ENCODE measurements at regions not wholly inside any gene's neighbourhood (a gene's known extent, or its start where the extent isn't known, plus 50 kb on each side); places are given as distances from the start of the nearest gene placed in this dataset.

GRCh38 chr12:97292588-97292987, 170.0 kb upstream of the RMST start:
- intact Hi-C loops (cut with micrococcal nuclease) = no loop called here
- H3K4me3 ChIP-seq = no peak overlapping the region
- H3K27me3 ChIP-seq (ENCODE audit: low read depth) = no peaks in the 10 kb centered on the region
- no peak overlapping the region for H3K27ac ChIP-seq (replicated peaks)
- H3K4me1 ChIP-seq = no peaks in the 10 kb centered on the region
- TF ChIP-seq, protein P1, sequence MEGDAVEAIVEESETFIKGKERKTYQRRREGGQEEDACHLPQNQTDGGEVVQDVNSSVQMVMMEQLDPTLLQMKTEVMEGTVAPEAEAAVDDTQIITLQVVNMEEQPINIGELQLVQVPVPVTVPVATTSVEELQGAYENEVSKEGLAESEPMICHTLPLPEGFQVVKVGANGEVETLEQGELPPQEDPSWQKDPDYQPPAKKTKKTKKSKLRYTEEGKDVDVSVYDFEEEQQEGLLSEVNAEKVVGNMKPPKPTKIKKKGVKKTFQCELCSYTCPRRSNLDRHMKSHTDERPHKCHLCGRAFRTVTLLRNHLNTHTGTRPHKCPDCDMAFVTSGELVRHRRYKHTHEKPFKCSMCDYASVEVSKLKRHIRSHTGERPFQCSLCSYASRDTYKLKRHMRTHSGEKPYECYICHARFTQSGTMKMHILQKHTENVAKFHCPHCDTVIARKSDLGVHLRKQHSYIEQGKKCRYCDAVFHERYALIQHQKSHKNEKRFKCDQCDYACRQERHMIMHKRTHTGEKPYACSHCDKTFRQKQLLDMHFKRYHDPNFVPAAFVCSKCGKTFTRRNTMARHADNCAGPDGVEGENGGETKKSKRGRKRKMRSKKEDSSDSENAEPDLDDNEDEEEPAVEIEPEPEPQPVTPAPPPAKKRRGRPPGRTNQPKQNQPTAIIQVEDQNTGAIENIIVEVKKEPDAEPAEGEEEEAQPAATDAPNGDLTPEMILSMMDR (IDR thresholded peaks at IDR 0.05; ENCODE audit: borderline replicate concordance) = no peak
- H3K36me3 ChIP-seq = no peaks in the 10 kb centered on the region
- DNase-seq = no peak
- H3K9me3 ChIP-seq (replicated peaks) = peaks cover 10% of the 10 kb centered on the region

DNA sequence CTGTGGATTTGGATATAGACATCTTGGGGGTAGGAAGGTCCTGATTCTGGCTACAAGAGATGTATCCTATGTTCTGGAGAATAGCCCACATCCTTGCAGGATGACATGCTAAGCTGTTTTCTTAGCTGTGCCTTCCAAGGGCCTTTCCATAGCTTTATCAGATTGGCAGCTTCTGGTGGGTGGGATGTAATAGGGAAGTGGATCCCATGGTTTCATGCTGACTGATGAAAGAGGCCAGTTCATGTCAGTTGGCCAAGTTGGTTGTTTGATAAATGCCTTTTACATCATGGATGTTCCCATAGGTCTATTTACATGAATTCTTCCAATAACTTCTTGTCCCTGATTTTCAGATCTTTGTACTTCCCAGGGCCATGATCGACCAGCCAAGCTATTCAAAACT, 169.1 kb upstream of the RMST start:
- Histone ChIP-seq H3K27ac (replicated peaks) (no peak overlapping the region), H3K9me3 (replicated peaks) (peaks cover 10% of the 10 kb centered on the region), H3K4me1 (no peaks in the 10 kb centered on the region), H3K36me3 (no peaks in the 10 kb centered on the region), H3K27me3 (ENCODE audit: low read depth) (no peaks in the 10 kb centered on the region), H3K4me3 (no peak overlapping the region)
- no peak for DNase-seq
- TF ChIP-seq, protein P1 (IDR thresholded peaks at IDR 0.05; ENCODE audit: borderline replicate concordance) = no peak
- intact Hi-C loops (cut with micrococcal nuclease) = no loop called here

- no peaks in the 10 kb centered on the region for H3K4me1 ChIP-seq
- no peak overlapping the region for H3K27ac ChIP-seq (replicated peaks)
- no peak overlapping the region for H3K4me3 ChIP-seq
- H3K9me3 ChIP-seq (replicated peaks) = peaks cover 8% of the 10 kb centered on the region
- intact Hi-C loops (cut with micrococcal nuclease) = no loop called here
- DNase-seq = no peak
- H3K36me3 ChIP-seq = no peaks in the 10 kb centered on the region
- TF ChIP-seq, protein P1 (IDR thresholded peaks at IDR 0.05; ENCODE audit: borderline replicate concordance) = no peak
- H3K27me3 ChIP-seq (ENCODE audit: low read depth) = no peaks in the 10 kb centered on the region
Observed at GRCh38 chr12:97299847-97300246, 162.8 kb upstream of the RMST start.

GRCh38 chr12:97300431-97300830, 162.2 kb upstream of the RMST start:
- peaks cover 3% of the 10 kb centered on the region for H3K9me3 ChIP-seq (replicated peaks)
- intact Hi-C loops (cut with micrococcal nuclease) = no loop called here
- H3K4me3 ChIP-seq = no peak overlapping the region
- DNase-seq = no peak
- H3K27me3 ChIP-seq (ENCODE audit: low read depth) = no peaks in the 10 kb centered on the region
- TF ChIP-seq, protein P1 (IDR thresholded peaks at IDR 0.05; ENCODE audit: borderline replicate concordance) = no peak
- no peaks in the 10 kb centered on the region for H3K4me1 ChIP-seq
- no peak overlapping the region for H3K27ac ChIP-seq (replicated peaks)
- no peaks in the 10 kb centered on the region for H3K36me3 ChIP-seq

DNA sequence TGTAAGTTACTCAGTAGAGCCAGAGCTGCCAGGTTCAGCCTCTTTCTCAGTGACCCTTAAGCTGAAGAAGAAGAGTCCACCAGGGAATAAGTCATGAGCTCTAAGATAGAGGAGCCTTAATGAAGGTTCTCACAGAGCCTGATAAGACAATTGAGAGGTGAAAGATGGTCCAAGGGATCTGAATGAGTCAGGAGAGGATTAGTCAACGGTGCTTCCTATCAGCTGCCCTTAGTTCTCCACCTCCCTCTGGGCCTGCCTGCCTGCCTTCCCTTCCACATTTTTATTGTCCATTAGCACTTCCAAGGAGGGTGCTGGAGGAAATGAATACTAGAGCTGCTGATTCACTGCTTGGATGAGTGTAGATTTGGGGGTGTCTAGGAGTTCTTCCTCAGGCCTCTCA, 161.7 kb upstream of the RMST start:
- Histone ChIP-seq H3K27ac (replicated peaks) (no peak overlapping the region), H3K9me3 (replicated peaks) (no peaks in the 10 kb centered on the region), H3K36me3 (no peaks in the 10 kb centered on the region), H3K4me1 (no peaks in the 10 kb centered on the region), H3K27me3 (ENCODE audit: low read depth) (no peaks in the 10 kb centered on the region), H3K4me3 (no peak overlapping the region)
- intact Hi-C loops (cut with micrococcal nuclease) = no loop called here
- no peak for DNase-seq
- TF ChIP-seq, protein P1 (IDR thresholded peaks at IDR 0.05; ENCODE audit: borderline replicate concordance) = no peak

DNA sequence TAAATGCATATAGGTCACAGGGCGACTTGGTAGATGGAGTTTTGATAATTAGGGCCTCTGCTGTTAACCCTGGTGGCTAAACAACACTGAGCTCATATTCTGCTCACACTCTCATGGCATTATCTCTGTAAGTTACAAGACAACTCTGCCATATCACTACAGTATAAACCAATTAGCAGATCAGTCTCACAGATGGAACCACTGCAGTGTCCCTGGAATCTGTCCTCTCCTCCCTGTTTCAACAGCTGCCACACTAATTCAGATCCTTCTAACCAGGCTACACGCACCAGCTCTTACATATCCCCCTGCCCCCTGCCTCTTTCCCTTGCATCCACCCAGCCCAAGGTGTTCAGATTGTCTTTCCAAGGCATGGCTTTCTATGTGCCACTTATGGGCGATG, 161.0 kb upstream of the RMST start:
- no peak for DNase-seq
- no peaks in the 10 kb centered on the region for H3K9me3 ChIP-seq (replicated peaks)
- H3K4me1 ChIP-seq = no peaks in the 10 kb centered on the region
- intact Hi-C loops (cut with micrococcal nuclease) = no loop called here
- no peak overlapping the region for H3K4me3 ChIP-seq
- no peak overlapping the region for H3K27ac ChIP-seq (replicated peaks)
- TF ChIP-seq, protein P1 (IDR thresholded peaks at IDR 0.05; ENCODE audit: borderline replicate concordance) = no peak
- H3K36me3 ChIP-seq = no peaks in the 10 kb centered on the region
- H3K27me3 ChIP-seq (ENCODE audit: low read depth) = no peaks in the 10 kb centered on the region
